ENCODE measurements at regions not wholly inside any gene's neighbourhood (a gene's known extent, or its start where the extent isn't known, plus 50 kb on each side); places are given as distances from the start of the nearest gene placed in this dataset.

DNA sequence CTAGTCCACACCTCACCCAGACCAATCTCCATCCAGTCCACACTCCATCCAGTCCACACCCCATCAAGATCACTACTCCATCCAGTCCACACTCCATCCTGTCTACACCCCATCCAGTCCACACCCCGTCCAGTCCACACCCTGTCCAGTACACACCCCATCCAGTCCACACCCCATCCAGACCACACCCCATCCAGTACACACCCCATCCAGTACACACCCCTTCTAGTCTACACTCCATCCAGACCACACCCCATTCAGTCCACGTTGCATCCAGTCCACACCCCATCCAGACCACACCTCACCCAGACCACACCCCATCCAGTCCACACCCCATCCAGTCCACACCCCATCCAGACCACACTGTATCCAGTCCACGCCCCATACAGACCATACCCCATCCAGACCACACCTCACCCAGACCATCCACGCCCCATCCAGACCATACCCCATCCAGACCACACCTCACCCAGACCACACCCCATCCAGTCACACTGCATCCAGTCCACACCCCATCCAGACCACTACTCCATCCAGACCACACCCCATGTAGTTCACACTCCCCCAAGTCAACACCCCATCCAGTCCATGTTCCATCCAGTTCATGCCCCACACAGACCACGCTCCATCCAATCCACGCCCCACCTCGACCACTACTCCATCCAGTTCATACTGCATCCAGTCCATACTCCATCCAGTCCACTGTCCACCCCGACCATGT lies 116.6 kb upstream of the RTL1 start:
- peaks cover 6% of the 10 kb centered on the region; the same call in 1 of the 2 replicates for H3F3A ChIP-seq (ENCODE audit: insufficient read depth)
- no peaks in the 10 kb centered on the region for H3K27me3 ChIP-seq (replicated peaks; ENCODE audit: insufficient read depth)
- WGBS, 2 experiments (ENCODE audit: low coverage in 1 of 2, low lambda C conversion rate in 2 of 2, missing lambda C conversion rate in 2 of 2) = 56 to 63% methylated on average over 5 to 8 of the region's 8 CpGs
- no peak overlapping the region for H3K27ac ChIP-seq
- DNase-seq = no peak
- peaks cover 16% of the 10 kb centered on the region for H3K4me1 ChIP-seq (ENCODE audit: insufficient read depth)
- no peaks in the 10 kb centered on the region; the same call in 1 of the 2 replicates for H3K36me3 ChIP-seq (ENCODE audit: low read depth)
- H2AFZ ChIP-seq = no peak overlapping the region
- no peak overlapping the region for H3K9ac ChIP-seq
- in situ Hi-C loops (cut with MboI) = no loop called here
- no peaks in the 10 kb centered on the region; the same call in 1 of the 2 replicates for H4K20me1 ChIP-seq (ENCODE audit: insufficient read depth)
- H3K4me3 ChIP-seq = no peak overlapping the region
- TF ChIP-seq EZH2 (IDR thresholded peaks at IDR 0.05; ENCODE audit: insufficient read depth, poor library complexity, severe bottlenecking) = no peak
- no peak for TF ChIP-seq EZH2phosphoT487 (IDR thresholded peaks at IDR 0.05; ENCODE audit: insufficient read depth, low read depth)
- no peaks in the 10 kb centered on the region for H3K9me2 ChIP-seq (ENCODE audit: insufficient read depth)
- H3K79me2 ChIP-seq (ENCODE audit: insufficient read depth) = peaks cover 23% of the 10 kb centered on the region
- no peaks in the 10 kb centered on the region for H3K9me3 ChIP-seq (ENCODE audit: low read depth)
- H3K4me2 ChIP-seq (ENCODE audit: unreplicated experiment) = no peak overlapping the region

DNA sequence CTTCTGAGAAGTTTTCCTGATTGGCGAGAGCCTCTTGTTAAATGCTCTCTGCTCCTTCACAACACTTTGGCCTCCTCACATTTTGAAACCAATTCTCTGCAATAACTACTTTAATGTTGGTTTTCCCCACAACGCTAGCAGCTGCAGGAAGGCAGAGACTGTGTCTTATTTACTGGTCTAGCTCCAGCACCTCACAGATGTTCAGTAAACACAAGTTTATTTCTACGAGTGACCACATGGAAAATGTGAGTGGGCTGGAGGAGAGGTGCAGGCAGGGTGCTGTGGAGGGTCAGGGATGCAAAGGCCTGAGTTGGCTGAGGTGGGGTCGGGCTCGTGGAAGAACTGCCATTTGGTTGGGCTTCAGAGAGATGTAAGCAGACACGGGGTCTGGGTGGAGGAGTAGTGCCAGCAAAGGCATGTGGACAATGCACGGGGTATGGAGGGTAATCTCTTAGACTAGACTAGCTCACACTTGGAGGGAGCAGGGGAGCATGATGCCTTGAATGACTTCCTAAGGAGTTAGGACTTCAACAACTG lies 117.4 kb upstream of the RTL1 start:
- Histone ChIP-seq H3K4me2 (ENCODE audit: unreplicated experiment) (no peak overlapping the region), H3F3A (ENCODE audit: insufficient read depth) (peaks cover 6% of the 10 kb centered on the region; the same call in 1 of the 2 replicates), H4K20me1 (ENCODE audit: insufficient read depth) (no peaks in the 10 kb centered on the region; the same call in 1 of the 2 replicates), H3K9ac (no peak overlapping the region), H3K79me2 (ENCODE audit: insufficient read depth) (peaks cover 21% of the 10 kb centered on the region), H2AFZ (no peak overlapping the region), H3K4me3 (no peak overlapping the region), H3K9me3 (ENCODE audit: low read depth) (no peaks in the 10 kb centered on the region), H3K9me2 (ENCODE audit: insufficient read depth) (no peaks in the 10 kb centered on the region), H3K27ac (no peak overlapping the region), H3K4me1 (ENCODE audit: insufficient read depth) (peaks cover 16% of the 10 kb centered on the region), H3K27me3 (replicated peaks; ENCODE audit: insufficient read depth) (no peaks in the 10 kb centered on the region), H3K36me3 (ENCODE audit: low read depth) (no peaks in the 10 kb centered on the region; the same call in 1 of the 2 replicates)
- TF ChIP-seq EZH2 (IDR thresholded peaks at IDR 0.05; ENCODE audit: insufficient read depth, poor library complexity, severe bottlenecking) (no peak), EZH2phosphoT487 (IDR thresholded peaks at IDR 0.05; ENCODE audit: insufficient read depth, low read depth) (no peak)
- DNase-seq = no peak
- WGBS, 2 experiments (ENCODE audit: low coverage in 1 of 2, low lambda C conversion rate in 2 of 2, missing lambda C conversion rate in 2 of 2) = 32 to 36% methylated on average over 7 of the region's 7 CpGs
- in situ Hi-C loops (cut with MboI) = no loop called here

DNA sequence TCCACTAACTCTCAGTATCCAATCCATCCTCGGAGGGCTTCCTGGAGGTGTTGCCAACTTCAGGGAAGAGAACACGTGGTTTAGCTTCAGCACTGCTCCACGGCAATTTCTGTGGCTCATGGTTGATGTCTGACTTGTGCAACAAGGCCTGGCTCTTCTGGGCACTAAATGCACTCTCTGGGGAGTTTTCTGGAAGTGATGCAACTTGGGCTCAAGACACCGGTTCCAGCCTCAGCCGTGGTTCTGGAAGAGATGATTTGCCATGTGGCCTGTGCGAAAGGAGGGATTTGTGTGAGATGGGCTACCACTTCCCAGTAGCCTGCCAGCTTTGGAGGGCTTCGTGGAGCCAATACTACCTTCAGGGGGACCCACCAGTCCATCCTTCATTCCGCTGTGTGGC lies 118.6 kb upstream of the RTL1 start:
- Histone ChIP-seq H4K20me1 (ENCODE audit: insufficient read depth) (no peaks in the 10 kb centered on the region; the same call in 1 of the 2 replicates), H3K9me2 (ENCODE audit: insufficient read depth) (no peaks in the 10 kb centered on the region), H3K27ac (no peak overlapping the region), H3K9ac (no peak overlapping the region), H3K9me3 (ENCODE audit: low read depth) (no peaks in the 10 kb centered on the region), H3K27me3 (replicated peaks; ENCODE audit: insufficient read depth) (no peaks in the 10 kb centered on the region), H3K79me2 (ENCODE audit: insufficient read depth) (0 out of 2 replicates have a peak, but pooled peaks cover 10% of the 10 kb centered on the region), H3K4me2 (ENCODE audit: unreplicated experiment) (no peak overlapping the region), H3K4me1 (ENCODE audit: insufficient read depth) (peaks cover 9% of the 10 kb centered on the region), H3F3A (ENCODE audit: insufficient read depth) (no peaks in the 10 kb centered on the region), H2AFZ (no peak overlapping the region), H3K36me3 (ENCODE audit: low read depth) (no peaks in the 10 kb centered on the region; the same call in 1 of the 2 replicates), H3K4me3 (no peak overlapping the region)
- in situ Hi-C loops (cut with MboI) = no loop called here
- TF ChIP-seq EZH2 (IDR thresholded peaks at IDR 0.05; ENCODE audit: insufficient read depth, poor library complexity, severe bottlenecking) = no peak
- TF ChIP-seq EZH2phosphoT487 (IDR thresholded peaks at IDR 0.05; ENCODE audit: insufficient read depth, low read depth) = no peak
- peak; percentile 14 for DNase-seq
- WGBS, 2 experiments (ENCODE audit: low coverage in 1 of 2, low lambda C conversion rate in 2 of 2, missing lambda C conversion rate in 2 of 2) = 47 to 48% methylated on average over 8 of the region's 8 CpGs

DNA sequence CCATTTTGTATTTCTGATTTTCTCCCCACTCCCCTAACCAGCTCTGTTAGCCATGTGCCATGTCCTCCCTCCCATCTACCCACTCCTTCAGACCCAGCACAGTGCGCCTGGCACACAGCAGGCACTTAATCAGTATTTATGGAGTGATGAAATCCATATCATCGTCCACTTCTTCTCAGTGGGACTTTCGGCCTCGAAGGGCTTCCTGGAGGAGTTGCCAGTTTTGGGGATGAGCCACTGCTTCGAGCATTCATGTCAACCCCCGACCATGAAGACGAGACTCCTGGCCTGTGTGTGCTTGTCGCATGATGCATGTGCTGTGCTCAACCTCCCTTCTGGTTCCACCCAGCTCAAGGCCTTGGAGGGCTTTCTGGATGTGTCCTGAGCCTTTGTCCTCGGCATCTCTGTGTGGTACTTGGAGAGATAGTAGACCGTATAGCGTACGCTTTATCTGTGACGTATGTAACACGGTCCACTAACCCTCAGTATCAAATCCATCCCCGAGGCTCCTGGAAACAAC lies 119.5 kb upstream of the RTL1 start:
- no peak for TF ChIP-seq EZH2 (IDR thresholded peaks at IDR 0.05; ENCODE audit: insufficient read depth, poor library complexity, severe bottlenecking)
- no peak for TF ChIP-seq EZH2phosphoT487 (IDR thresholded peaks at IDR 0.05; ENCODE audit: insufficient read depth, low read depth)
- Histone ChIP-seq H3K9me2 (ENCODE audit: insufficient read depth) (no peaks in the 10 kb centered on the region), H3K4me3 (no peak overlapping the region), H3K4me1 (ENCODE audit: insufficient read depth) (peaks cover under 1% of the 10 kb centered on the region; the same call in 1 of the 2 replicates), H3F3A (ENCODE audit: insufficient read depth) (no peaks in the 10 kb centered on the region), H3K36me3 (ENCODE audit: low read depth) (no peaks in the 10 kb centered on the region; the same call in 1 of the 2 replicates), H4K20me1 (ENCODE audit: insufficient read depth) (no peaks in the 10 kb centered on the region; the same call in 1 of the 2 replicates), H3K27ac (no peak overlapping the region), H2AFZ (no peak overlapping the region), H3K9ac (no peak overlapping the region), H3K4me2 (ENCODE audit: unreplicated experiment) (no peak overlapping the region), H3K27me3 (replicated peaks; ENCODE audit: insufficient read depth) (no peaks in the 10 kb centered on the region), H3K9me3 (ENCODE audit: low read depth) (no peaks in the 10 kb centered on the region), H3K79me2 (ENCODE audit: insufficient read depth) (0 out of 2 replicates have a peak, but pooled peaks cover 5% of the 10 kb centered on the region)
- in situ Hi-C loops (cut with MboI) = no loop called here
- DNase-seq = no peak
- WGBS, 2 experiments (ENCODE audit: low coverage in 1 of 2, low lambda C conversion rate in 2 of 2, missing lambda C conversion rate in 2 of 2) = 79 to 80% methylated on average over 15 of the region's 15 CpGs
